ENCODE measurements at regions not wholly inside any gene's neighbourhood (a gene's known extent, or its start where the extent isn't known, plus 50 kb on each side); places are given as distances from the start of the nearest gene placed in this dataset.
"Not testable (repeated sequence)": the region's sequence is repeated elsewhere in the genome, so short reads cannot be mapped to it uniquely, and the experiment has no call there.

DNA sequence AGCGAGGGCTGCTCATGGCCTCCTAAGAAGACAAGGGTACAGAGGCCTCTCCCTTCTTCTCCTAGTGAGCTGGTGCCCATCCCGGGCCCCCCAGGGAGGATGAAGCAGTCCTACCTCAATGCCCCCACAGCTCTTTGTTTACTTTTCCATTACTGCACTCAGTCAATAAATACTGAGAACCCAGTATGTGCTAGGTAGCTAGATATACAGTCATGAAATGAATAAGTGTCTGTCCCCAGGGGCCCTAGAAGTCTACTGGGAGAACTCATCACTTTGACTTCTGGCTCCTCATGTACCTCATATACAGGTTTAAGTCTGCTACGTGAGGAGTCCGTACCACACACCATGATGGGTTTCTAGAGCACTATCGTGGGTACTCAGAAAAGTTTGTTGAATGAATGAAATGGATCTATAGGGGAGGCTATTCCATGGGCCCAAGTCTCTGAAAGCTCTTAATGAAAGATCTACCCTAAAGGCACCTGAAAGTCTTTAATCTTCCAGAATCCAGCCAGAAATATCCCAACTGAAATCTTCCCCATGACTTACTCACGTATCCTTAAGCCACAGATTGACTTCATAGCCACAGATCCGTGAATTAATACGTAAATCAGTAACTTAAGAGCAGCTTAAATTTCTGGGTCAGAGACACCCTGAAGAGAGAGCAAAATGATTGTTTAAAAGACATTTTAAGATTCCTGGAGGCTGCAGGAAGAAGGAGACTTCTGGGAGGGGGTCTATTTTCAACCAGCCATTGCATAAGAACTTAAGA lies 51.6 kb upstream of the POMP start:
- ATAC-seq: no peak

DNA sequence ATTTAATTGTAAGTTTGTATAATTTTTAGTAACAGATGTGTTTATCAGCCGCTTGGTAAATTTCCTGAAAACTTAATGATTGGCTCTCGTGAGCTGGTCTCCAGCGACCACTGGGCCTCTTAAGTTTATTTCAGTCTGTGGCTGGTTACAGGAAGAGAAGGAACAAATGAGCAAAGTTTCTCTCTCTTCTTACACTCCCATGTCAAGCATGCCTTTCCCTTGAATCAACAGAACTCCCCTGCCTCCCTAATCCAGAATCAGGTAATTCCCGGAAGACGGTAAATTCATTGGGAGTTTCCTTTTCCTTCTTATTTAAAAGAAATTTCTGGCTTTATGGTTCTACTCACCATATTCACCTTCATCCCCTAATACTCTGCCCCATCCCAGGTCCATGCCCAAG lies 52.5 kb upstream of the POMP start:
- no peak for ATAC-seq

DNA sequence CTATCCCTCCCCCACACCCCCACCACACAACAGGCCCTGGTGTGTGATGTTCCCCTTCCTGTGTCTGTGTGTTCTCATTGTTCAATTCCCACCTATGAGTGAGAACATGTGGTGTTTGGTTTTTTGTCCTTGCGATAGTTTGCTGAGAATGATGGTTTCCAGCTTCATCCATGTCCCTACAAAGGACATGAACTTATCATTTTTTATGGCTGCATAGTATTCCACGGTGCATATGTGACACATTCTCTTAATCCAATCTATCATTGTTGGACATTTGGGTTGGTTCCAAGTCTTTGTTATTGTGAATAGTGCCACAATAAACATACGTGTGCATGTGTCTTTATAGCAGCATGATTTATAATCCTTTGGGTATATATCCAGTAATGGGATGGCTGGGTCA lies 53.8 kb upstream of the POMP start:
- not testable (repeated sequence) for ATAC-seq

DNA sequence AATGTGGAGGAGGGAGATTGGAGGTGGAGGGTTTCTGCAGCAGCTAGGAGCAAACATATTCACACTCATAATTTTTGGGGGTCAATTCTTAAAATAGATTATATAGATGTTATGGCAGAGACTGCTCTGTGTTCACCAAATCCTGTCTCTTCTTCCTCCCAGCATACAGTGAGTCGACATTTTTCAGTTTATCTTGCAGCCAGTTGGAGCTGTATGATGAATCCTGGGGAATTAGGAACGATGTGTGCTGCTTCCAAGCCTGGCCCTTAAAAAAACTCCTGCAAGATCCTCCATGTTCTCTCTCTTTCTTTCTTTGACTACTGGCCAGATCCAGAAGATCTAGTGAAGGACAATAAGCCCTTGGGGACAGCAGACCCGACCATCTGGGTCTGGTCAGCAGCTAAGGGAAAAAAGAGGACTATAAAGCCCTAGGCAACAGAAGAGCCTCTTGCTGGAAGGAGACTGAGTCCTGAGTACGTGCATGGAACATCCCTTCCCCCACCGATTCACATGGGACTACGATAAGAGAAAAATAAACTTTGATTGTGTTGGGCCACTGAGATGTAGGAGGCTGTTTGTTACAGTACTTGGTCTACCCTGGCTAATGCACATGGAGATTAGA lies 55.8 kb upstream of the POMP start:
- no peak for ATAC-seq

DNA sequence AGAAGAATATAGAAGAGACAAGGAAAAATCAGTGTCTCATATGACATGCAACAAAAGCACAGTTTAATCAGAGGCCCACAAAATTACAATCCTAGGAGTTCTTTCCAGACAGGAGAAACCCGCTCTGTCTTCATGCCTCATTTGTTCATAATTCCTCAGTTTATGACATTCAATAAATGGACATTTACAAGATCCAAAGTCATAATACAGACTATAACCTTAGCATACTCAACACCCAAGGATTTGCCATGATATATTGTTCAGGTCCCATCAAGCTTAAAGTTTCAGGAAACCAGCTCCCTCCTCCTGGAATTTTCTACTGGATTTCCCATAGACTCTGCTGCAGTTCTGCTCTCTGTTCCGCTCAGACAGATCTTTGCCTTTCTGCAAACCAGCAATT lies 56.4 kb upstream of the POMP start:
- no peak for ATAC-seq

DNA sequence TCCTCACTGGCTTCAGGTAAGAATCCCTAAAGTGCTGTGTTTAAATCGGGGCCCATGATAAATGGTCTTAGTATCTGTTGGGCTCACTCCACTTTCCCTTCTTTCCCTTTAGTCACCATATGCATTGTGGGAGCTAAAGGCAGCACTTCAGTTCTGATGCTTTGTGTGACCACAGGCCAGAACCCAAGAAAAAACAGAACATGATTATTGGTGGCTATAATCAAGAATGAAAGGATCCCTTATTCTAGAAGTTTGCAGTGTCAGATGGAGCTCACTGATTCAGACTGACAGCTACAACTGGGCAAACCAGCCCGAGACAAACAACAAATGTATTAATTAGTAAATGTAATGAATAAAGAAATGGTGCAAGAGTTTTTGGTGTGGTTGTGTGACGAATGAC lies 57.3 kb upstream of the POMP start:
- no peak for ATAC-seq

DNA sequence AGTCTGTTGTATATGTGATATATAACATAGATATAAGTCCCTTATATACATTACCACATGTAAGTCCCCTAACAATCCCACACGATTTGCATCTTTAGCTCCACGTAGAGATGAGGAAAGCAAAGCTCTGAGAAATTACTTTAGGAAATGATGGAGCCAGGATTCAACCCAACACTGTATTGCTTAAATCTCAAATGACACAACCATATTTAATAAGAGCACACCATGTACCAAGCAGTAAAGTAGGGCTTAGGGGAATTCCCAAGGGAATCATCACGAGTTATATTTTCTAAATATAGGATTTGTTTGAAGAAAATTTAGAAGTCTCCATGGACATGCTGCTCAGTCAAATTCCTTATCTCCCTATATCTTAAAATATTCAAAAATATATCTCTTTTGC lies 61.3 kb upstream of the POMP start:
- no peak for ATAC-seq

DNA sequence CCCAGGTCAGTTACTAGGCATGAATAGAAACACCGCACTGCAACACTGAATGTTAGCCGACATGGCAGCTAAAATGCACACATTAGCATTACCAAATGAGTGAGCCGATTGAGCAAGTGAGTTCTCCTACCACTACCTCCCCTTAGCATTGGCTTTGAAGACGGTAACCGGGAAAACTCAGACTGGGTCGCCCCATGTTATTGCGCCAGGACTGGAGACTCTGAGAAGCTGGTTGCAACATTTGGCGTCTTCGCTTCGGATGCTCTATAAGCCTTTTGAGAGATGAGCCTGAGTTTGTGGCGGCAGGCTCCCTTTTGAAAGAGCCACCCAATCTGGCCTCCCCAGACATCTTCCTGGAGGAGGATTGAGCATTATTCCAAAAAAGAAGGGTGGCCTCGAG lies 68.5 kb upstream of the POMP start:
- no peak for ATAC-seq

DNA sequence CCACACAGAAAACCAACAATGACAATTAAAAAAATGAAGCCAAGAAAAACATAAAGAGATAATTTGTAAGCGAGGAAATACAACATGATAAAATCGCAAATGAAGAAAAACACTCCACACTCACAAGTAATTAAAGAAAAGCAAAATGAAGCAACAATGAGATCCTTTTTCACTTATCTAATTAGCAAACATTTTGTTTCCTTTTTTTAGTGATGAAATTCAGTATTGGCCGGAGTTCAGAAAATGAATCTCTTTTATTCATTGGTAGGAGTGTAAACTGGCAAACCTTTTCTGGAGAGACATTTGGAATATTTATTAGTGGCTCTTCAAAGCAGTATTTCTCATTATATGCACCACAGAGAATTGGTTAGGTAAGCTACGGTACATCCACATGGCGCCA lies 70.6 kb upstream of the POMP start:
- no peak for ATAC-seq

DNA sequence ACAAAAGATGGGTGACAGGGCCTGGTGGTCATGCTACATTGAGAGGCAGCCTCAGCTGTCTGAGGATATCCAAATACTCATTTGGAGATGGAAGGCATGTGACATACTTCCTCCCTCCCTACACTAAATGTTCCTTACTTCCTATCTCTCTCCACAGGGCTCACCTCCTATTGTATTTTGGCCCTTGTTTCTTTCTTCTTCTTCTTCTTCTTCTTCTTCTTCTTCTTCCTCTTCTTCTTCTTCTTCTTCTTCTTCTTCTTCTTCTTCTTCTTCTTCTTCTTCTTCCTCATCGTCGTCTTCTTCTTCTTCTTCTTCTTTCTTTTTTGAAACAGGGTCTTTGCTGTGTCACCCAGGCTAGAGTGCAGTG lies 71.8 kb upstream of the POMP start:
- no peak for ATAC-seq

DNA sequence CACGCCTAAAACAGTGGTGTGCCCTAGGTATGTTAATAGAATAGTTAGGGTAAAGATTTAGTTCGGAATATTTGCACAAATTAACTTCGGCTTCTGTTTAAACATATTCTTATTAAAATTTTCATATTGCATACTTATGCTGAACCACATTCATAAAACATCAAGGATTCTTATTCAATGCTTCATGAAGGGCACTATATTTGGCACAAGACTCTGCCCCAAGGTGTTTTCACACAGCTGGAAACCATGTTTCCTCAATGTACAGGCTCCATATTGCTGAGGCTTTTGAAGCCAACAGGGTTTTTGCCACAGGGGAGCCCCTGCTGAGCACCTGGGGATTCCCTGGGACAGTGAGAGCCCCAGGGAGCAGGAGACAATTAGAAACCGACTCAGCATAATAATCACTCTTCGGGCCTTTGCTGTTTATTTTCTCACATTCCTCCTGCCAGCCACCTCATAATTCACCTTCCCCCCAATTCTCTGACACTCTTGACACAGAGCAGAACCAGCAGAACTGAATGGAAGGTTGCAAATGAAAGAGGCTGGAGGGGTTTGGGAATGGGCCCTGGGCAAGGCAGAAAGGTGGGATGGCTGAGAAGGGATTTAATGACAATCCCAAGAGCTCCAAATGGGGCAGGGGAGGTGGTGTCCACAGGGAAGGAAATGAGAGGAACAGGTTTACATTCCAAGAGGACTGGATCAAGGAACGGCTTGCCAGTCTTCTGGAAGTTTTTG lies 72.3 kb upstream of the POMP start:
- ATAC-seq: no peak

DNA sequence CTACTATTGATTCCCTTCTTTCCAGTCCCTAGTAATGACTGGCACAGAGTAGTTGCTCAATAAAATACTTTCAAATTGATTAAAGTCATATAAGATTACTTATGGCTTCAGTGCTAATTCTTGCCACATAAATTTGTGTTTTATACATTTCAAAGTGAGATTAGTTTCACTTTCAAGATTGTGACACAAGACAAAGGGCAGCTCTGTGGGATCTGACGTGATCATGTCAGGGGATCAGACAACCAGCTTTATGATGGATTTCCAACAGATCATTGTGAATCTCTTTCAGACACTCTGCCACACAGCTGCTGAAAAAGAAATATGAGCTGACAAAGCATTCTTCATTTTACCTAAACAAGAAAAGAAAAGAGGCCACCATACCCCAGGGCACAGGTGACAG lies 73.4 kb upstream of the POMP start:
- no peak for ATAC-seq

DNA sequence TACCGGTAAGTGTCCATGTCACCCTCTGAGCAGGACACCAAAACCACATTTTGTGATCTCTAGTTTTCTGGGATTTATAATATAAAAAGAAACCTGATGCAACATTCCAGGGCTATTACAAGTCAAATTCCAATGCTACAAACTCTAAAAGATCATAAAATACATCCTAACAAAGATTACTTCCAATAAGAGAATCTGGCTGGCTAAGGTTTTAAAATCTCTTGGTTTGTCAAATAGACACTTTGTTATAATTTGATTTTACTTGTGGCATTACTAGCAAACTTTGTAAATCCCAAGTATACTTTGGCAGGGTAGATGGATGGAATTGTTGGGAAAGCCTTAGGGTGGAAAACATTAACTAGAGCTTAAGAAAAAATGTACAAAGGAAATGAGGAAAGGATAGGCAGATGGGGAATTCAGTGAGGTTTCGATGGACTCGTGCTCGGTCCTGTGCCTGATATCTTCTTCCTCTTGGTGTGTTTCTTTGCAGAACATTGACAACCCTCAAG lies 74.0 kb upstream of the POMP start:
- no peak for ATAC-seq

DNA sequence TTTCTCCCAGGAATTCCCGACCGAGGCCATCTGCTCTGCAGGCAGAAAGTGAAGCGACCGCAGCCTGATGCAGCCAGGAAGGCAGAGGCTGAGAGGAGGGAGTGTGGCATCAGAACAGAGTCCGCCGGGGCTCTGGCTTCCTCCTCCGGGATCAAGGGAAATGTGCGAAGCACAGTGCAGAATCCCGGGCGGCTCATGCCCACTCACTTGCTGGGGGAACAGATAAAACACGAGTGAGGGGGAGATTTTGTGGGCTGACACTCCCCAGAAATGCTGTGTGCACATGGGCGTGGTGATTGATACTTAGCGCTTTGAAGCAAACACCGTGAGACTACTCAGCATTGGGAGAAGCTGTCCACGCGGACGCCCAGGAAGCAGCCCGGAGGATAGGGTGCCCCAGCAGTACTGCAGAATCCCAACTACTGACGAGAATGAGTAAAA lies 75.3 kb upstream of the POMP start:
- no peak for ATAC-seq

DNA sequence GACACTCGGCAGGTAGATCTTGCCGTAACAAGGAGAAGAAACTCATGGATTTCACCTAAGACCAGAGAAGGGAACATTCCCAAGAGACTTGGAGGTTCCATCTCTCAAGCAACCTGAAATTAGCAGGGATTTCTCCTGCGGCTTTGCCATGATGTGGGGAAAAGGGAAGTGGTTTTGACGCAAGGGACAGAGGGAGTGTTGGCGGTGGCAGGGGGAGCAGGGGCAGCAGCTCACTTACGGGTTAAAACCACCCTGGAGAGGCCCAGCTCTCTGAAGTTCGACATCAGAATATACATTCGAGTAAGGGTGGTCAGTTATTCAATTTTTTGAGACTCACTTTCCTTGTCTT lies 76.1 kb upstream of the POMP start:
- no peak for ATAC-seq

DNA sequence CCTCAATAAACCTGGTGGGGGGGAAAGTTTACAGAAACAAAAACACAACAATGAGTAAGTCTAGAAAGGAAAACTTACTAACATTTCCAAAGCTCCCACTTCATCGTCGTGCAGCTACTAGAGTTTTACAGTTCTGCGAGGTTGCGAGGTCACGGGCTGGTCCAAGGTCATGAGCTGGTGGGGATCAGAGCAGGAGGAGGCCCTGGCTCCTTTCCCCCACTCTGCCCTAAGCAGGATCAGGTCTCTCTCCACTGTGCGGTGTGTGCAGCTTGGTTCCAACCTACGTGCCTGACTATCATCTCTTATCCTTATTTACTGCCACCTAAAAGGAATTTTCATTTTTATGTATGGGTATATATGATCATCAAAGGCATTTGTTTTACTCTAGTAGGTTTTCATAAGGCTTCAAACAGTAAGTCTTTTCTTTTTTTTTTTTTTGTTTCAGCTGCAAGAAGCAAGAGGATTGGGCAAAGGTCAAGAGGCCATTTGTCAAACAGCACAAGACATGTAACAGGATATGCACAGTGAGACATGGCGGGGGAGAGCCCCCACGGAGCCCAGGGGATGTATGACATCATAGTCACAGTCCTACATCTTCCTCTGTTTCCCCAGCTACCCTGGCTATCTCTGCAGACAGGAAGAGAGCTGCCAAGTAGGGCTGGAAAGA lies 76.6 kb upstream of the POMP start:
- no peak for ATAC-seq

DNA sequence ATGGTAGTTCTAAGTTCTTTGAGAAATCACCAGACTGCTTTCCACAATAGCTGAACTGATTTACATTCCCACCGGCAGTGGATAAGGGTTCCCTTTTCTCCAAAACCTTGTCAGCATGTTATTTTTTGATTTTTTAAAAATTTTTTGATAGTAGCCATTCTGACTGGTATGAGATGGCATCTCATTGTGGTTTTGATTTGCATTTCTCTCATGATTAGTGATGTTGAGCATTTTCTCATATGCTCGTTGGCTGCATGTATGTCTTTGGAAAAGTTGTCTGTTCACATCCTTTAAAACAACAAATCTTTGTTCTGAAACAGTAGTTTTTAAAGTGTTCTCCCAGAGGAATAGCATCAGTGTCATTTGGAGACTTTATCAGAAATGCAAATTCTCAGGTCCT lies 77.5 kb upstream of the POMP start:
- ATAC-seq: no peak

DNA sequence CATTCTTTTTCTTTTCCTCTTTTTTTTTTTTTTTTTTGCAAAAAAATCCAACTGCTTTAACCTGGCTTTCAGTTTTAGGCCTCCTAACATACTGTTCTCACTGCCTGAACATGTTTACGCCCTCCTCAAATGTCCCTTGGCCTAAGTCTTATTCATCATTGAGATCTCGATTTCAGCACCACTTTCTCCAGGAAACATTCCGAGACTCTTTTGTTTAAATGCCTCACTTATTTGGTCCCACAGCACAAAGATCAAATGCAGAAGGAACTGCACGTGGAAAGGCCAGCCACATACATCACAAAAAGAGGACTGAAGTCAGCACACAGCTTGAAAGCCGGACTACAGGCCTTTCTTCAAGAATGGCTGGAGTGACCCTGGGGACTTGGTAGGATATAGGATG lies 79.2 kb upstream of the POMP start:
- no peak for ATAC-seq

DNA sequence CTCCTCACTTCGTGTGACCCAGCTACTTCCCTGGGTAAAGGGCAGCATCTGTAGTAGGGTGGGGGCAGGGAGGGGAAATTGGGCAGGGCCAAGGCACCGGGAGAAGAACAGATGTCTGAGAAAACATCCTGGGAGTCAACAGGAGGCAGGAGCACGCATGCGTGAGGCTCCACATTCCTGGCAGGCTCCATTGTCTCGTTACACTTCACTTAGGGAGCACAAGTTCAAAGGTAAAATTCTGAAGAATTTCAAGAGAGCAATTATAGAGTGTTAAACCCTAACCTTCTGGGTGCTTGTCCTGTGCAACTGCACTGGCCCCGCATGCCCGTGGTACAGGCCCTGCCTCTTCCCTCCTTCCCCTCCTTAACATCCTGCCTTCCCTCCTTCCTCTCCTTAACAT lies 79.6 kb upstream of the POMP start:
- no peak for ATAC-seq

DNA sequence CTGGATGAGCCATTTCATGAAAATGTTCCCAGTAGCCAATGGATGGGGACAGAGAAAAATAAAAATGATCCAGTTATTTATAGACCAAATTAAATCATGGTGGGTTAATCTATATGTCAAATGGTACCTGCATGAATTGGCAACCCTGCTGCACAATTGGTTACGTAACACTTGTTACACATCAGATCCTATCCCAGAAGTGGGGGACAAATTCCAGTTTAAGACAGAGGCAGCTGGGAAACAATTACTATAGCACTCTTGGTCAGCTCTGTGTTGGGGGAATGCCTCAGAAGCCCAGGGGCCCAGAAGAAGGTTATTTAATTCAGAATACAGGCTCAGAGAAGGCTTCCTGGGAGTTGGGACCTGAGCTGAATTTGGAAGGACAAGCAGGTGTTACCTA lies 81.1 kb upstream of the FLT1 start:
- ATAC-seq: no peak

DNA sequence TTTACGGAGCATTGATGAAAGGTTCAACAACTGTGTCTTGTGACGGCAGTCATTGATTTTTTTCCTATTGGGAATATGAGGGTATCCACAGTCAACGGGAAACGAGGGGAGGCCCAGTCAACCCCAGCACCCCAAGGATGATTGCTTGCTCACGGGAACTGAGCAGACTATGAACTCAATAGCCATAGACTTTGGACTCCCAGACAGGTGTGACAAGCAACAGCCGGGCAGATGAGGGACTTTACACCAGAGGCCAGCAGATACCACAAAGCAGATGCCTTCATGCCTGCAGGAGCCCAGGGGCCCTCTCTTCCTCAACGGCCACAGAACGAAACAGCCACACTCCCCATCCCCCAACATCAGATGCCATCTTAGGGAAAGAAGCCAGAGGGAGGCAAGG lies 80.3 kb upstream of the FLT1 start:
- no peak for ATAC-seq

DNA sequence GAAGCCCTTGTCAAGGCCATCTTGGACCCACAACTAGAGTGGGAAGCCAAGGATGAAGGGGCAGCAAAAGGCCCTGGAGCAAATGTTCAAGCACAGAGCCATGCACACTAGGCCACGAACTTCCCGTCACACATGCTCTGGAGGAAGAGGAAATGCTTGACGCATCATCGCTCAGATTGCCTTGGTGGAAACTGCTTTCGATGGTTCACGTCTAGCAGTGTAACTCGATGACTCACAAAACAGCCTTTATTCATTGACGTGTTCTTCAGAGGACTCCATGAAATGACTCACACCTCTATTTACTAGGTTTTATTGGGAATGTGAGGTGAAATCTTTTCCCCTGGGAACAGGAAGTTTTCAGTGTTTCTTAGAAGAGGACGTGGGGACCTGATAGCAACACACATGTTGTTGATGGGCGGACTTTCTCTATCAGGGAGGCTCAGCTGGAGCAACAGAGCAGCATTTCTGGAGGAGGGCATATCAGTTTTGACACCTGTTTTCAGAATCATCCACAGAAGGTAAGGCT lies 79.8 kb upstream of the FLT1 start:
- peak; percentile 92 for ATAC-seq

Measured in esophagus mucosa (tissue), 1 donor.